Osteocyte (in vitro differentiated cells): ENCODE measurements at regions not wholly inside any gene's neighbourhood (a gene's known extent, or its start where the extent isn't known, plus 50 kb on each side); places are given as distances from the start of the nearest gene placed in this dataset.
"Not testable (repeated sequence)": the region's sequence is repeated elsewhere in the genome, so short reads cannot be mapped to it uniquely, and the experiment has no call there.

Source experiments
- DNase-seq: peaks from one replicate; pipeline ENCODE4 v3.0.0; 2021; ENCODE audit warnings: mixed read lengths; ENCODE audit not compliant: unreplicated experiment; ENCODE audit errors: extremely low spot score
- H3K27ac Mint-ChIP-seq: one replicate; pipeline ENCODE4 v1.8.0; 2021; ENCODE audit warnings: mild to moderate bottlenecking, mixed read lengths; ENCODE audit not compliant: unreplicated experiment
- H3K27me3 Mint-ChIP-seq: one replicate; pipeline ENCODE4 v1.8.0; 2021; ENCODE audit warnings: mixed read lengths; ENCODE audit not compliant: unreplicated experiment
- H3K36me3 Mint-ChIP-seq: one replicate; pipeline ENCODE4 v1.8.0; 2021; ENCODE audit warnings: mixed read lengths; ENCODE audit not compliant: unreplicated experiment
- H3K4me1 Mint-ChIP-seq: one replicate; pipeline ENCODE4 v1.8.0; 2021; ENCODE audit warnings: mixed read lengths; ENCODE audit not compliant: unreplicated experiment
- H3K4me3 Mint-ChIP-seq: one replicate; pipeline ENCODE4 v1.8.0; 2021; ENCODE audit warnings: mild to moderate bottlenecking, moderate library complexity, mixed read lengths; ENCODE audit not compliant: unreplicated experiment
- H3K9me3 Mint-ChIP-seq: one replicate; pipeline ENCODE4 v1.8.0; 2021; ENCODE audit warnings: mixed read lengths; ENCODE audit not compliant: unreplicated experiment
- TF ChIP-seq, protein P1 (sequence below): fragments of 200-600 bp; sonication (generic); IDR thresholded peaks from 2 replicates; pipeline ENCODE4 v1.5.0; 2021; ENCODE audit warnings: antibody characterized with exemption, mild to moderate bottlenecking, moderate library complexity

DNA sequence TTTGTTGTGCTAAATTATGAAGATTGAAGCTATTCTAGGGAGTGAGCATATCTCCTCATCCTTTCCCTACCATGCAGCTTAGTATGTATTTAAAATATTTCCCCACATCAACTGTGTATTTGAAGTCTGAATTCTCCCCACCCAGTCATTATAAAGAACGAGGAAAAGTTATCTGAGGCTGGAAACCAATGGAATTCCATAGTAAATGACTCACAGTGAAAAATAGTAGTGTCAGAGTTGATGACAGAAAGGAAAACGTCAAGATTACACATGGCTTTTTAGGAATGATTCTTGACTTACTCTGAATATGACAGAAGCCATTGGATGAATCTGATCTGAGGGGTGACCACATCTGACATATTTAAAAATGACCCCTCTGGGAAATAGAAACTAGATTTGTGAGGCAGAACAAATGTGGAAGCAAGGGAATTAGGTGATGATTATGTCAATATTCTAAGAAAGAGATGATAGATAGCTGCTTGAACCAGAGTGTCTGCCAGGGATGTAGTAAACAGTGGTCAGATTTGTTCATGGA, 1768.9 kb upstream of the CDH9 start:
- Mint-ChIP-seq H3K9me3 (no peaks in the 10 kb centered on the region), H3K4me3 (no peak overlapping the region), H3K27ac (no peak overlapping the region), H3K36me3 (no peaks in the 10 kb centered on the region), H3K4me1 (peaks cover 3% of the 10 kb centered on the region), H3K27me3 (peaks cover 3% of the 10 kb centered on the region)
- TF ChIP-seq, protein P1, sequence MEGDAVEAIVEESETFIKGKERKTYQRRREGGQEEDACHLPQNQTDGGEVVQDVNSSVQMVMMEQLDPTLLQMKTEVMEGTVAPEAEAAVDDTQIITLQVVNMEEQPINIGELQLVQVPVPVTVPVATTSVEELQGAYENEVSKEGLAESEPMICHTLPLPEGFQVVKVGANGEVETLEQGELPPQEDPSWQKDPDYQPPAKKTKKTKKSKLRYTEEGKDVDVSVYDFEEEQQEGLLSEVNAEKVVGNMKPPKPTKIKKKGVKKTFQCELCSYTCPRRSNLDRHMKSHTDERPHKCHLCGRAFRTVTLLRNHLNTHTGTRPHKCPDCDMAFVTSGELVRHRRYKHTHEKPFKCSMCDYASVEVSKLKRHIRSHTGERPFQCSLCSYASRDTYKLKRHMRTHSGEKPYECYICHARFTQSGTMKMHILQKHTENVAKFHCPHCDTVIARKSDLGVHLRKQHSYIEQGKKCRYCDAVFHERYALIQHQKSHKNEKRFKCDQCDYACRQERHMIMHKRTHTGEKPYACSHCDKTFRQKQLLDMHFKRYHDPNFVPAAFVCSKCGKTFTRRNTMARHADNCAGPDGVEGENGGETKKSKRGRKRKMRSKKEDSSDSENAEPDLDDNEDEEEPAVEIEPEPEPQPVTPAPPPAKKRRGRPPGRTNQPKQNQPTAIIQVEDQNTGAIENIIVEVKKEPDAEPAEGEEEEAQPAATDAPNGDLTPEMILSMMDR = no peak
- no peak for DNase-seq

DNA sequence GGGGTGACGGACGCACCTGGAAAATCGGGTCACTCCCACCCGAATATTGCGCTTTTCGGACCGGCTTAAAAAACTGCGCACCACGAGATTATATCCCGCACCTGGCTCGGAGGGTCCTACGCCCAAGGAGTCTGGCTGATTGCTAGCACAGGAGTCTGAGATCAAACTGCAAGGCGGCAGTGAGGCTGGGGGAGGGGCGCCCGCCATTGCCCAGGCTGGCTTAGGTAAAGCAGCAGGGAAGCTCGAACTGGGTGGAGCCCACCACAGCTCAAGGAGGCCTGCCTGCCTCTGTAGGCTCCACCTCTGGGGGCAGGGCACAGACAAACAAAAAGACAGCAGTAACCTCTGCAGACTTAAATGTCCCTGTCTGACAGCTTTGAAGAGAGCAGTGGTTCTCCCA, 1760.6 kb upstream of the CDH9 start:
- not testable (repeated sequence) for H3K4me1 Mint-ChIP-seq, H3K4me3 Mint-ChIP-seq, H3K27ac Mint-ChIP-seq, DNase-seq, H3K9me3 Mint-ChIP-seq, H3K27me3 Mint-ChIP-seq, H3K36me3 Mint-ChIP-seq

DNA sequence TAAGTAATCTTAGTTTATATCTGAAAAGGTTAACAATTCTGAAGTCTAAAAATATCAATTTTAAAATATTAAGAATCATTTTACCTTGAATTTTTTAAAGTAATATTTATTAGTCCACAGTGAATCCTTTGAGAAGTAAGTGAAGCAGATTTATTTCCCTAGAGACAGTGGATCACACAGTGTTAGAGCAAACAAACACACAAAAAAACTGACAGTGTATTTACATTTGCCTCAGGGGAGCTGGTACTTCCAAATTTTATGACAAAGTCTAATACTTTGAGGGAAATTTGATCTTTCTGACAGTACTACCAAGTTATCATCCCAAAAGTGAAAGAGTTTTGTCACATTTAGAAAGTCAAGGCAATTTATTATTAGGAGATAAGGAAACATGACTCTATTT, 1750.6 kb upstream of the CDH9 start:
- TF ChIP-seq, protein P1 = no peak
- DNase-seq = no peak
- H3K27me3 Mint-ChIP-seq = peaks cover 54% of the 10 kb centered on the region
- no peak overlapping the region for H3K4me3 Mint-ChIP-seq
- H3K4me1 Mint-ChIP-seq = no peaks in the 10 kb centered on the region
- no peak overlapping the region for H3K27ac Mint-ChIP-seq
- H3K36me3 Mint-ChIP-seq = no peaks in the 10 kb centered on the region
- H3K9me3 Mint-ChIP-seq = no peaks in the 10 kb centered on the region

DNA sequence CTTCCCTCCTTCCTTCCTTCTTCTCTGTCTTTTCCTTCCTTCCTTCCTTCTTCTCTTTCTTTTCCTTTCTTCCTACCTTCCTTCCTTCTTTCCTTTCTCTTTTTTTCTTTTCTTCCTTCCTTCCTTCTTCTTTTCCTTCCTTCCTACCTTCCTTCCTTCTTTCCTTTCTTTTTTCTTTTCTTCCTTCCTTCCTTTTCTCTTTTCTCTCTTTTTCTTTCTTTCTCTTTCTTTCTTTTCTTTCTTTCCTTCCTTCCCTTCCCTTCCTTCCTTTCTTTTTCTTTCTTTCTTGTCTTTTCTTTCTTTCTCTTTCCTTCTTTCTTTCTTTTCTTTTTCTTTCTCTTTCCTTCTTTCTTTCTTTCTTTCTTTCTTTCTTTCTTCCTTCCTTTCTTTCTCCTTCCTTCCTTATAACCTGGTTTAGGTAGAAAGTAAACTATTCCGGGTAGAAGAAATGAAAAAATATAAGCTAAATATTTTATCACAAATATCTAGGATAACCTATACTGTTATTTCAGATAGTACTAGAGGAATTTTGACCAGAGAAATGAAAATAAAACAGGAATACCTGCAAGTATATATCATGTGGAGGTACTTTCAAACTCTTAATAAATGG, 1741.8 kb upstream of the CDH9 start:
- no peaks in the 10 kb centered on the region for H3K4me1 Mint-ChIP-seq
- H3K36me3 Mint-ChIP-seq = no peaks in the 10 kb centered on the region
- TF ChIP-seq, protein P1 = no peak
- H3K4me3 Mint-ChIP-seq = no peak overlapping the region
- peaks cover 41% of the 10 kb centered on the region for H3K27me3 Mint-ChIP-seq
- DNase-seq = no peak
- no peak overlapping the region for H3K27ac Mint-ChIP-seq
- H3K9me3 Mint-ChIP-seq = no peaks in the 10 kb centered on the region

DNA sequence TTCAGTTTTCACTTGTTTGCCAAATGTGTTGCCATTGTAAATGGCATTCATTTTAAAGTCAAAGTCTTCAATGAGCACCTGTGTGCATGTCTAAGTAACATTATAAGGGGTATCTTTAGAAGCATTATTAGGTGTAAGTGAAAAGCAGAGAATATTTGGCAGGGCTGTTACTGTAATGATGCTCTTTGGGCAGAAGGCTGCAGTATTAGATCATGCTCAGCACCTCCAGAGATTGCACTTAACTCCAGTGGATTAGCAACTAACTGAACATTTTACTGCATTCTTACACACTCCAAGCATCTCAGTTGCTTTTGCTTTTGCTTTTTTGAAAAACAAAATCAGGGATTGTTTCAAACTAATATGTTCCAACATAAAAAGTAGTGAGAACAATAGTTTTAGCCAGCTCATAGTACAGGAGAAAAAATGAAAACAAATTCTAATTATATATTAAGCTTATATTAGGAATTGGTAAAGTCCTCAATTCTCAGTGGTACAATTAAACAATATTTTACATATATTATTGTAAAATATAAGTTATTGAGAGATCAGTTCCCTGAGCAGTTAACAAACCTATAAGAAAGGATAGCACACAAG, 1740.9 kb upstream of the CDH9 start:
- H3K9me3 Mint-ChIP-seq = no peaks in the 10 kb centered on the region
- H3K27me3 Mint-ChIP-seq = peaks cover 32% of the 10 kb centered on the region
- TF ChIP-seq, protein P1 = peak; percentile 45
- no peak for DNase-seq
- H3K27ac Mint-ChIP-seq = no peak overlapping the region
- H3K4me3 Mint-ChIP-seq = no peak overlapping the region
- H3K4me1 Mint-ChIP-seq = no peaks in the 10 kb centered on the region
- H3K36me3 Mint-ChIP-seq = no peaks in the 10 kb centered on the region
